Esophagus (tissue), 2 donors: ENCODE measurements at regions not wholly inside any gene's neighbourhood (a gene's known extent, or its start where the extent isn't known, plus 50 kb on each side); places are given as distances from the start of the nearest gene placed in this dataset.

Experiments
- H3K27ac ChIP-seq, 2 donors: one replicate each; pipeline ENCODE4 v1.5.1; 2013; ENCODE audit warnings: low read depth in 2 of 2, mild to moderate bottlenecking in 2 of 2, inconsistent platforms in 1 of 2, low read length in 1 of 2, moderate library complexity in 1 of 2
- H3K27me3 ChIP-seq, 2 donors: one replicate each; pipeline ENCODE4 v1.6.1; 2013; ENCODE audit warnings: low read length in 2 of 2, control low read depth in 1 of 2, mild to moderate bottlenecking in 1 of 2; ENCODE audit not compliant: insufficient read depth in 2 of 2, control insufficient read depth in 1 of 2
- H3K36me3 ChIP-seq, 2 donors: one replicate each; pipeline ENCODE4 v1.6.1; 2013; ENCODE audit warnings: low read length in 1 of 2; ENCODE audit not compliant: control insufficient read depth in 2 of 2, insufficient read depth in 2 of 2
- H3K4me1 ChIP-seq, 2 donors: one replicate each; pipeline ENCODE4 v1.6.1; 2013; ENCODE audit warnings: low read length in 1 of 2; ENCODE audit not compliant: control insufficient read depth in 2 of 2, insufficient read depth in 2 of 2
- H3K4me3 ChIP-seq, 2 donors: one replicate each; pipeline ENCODE4 v1.5.1; 2013; ENCODE audit warnings: low read length in 2 of 2, mild to moderate bottlenecking in 2 of 2, low read depth in 1 of 2, moderate library complexity in 1 of 2
- H3K9me3 ChIP-seq, 2 donors: one replicate each; pipeline ENCODE4 v1.6.1; 2013; ENCODE audit warnings: mild to moderate bottlenecking in 2 of 2, low read depth in 1 of 2, low read length in 1 of 2, moderate library complexity in 1 of 2; ENCODE audit not compliant: control insufficient read depth in 2 of 2, insufficient read depth in 1 of 2
- WGBS, 2 donors: extraction: QIAGEN DNeasy Blood & Tissue Kit; methylation state at CpG; one replicate each; pipeline ENCODE4 v1.1.7; 2013; 5-methylcytosine and 5-hydroxymethylcytosine counted together
- donor health status: healthy with polysubstance abuse.
- donor health status: Bipolar disorder and iron deficiency.

DNA sequence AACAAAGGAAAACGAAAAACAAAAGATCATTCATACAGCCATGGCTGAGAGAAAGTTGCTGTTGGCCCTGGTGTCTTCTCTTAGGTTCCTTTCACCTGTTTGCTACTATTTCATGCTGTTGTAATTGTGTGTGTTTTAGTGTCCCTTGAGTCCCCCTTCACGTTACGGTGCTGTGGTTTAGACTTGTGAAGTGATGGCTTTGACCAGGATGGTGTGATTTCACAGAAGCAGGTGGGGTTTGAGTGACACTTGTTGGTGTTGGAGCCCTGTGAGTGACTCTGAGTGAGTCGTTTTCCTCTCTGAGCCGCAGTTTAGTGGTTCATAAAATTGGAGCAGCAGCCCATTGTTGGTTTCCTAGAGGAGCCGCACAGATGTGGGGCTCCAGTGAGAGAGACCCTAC lies 635.4 kb downstream of the VRK1 start:
- Histone ChIP-seq H3K4me1 (peaks cover 0 to 2% of the 10 kb centered on the region in 2 donors), H3K27me3 (peaks cover 0 to 5% of the 10 kb centered on the region in 2 donors), H3K36me3 (no peaks in the 10 kb centered on the region), H3K9me3 (peaks cover 0 to 3% of the 10 kb centered on the region in 2 donors), H3K4me3 (no peak overlapping the region), H3K27ac (no peak overlapping the region)
- 81 to 85% methylated on average over 6 of the region's 6 CpGs for WGBS, 2 donors

DNA sequence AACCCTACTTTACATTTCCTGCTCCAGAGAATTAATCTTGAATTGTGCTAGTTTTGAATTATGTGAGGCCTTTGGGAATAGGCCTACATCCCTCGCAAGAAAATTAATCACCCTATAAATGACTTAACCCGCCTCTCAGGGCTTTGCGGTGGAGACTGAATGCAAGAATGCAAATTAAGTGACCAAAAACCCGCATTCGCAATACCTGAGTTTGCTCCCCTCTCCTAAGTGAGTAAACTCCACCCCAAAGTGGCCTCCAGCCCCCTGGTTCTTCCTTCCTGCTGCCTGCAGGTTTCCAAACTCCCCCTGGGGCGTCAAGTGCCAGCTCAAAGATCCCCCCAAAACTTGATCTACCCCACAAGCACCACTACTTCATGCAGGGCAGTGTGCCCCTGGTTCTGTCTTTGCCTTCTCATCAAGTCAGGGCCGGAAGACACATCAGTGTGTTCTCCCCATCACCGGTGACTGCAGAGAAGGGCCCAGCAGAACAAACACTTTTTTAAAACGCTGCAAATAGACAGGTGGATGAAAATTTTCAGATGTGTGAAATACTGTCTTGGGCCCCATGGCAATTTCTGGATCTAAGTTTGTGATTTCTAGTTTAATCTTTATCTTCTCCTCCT lies 644.7 kb downstream of the VRK1 start:
- Histone ChIP-seq H3K36me3 (no peaks in the 10 kb centered on the region), H3K9me3 (no peaks in the 10 kb centered on the region), H3K4me3 (no peak overlapping the region), H3K27me3 (no peaks in the 10 kb centered on the region), H3K27ac (no peak overlapping the region), H3K4me1 (no peaks in the 10 kb centered on the region)
- 81 to 87% methylated on average over 9 of the region's 9 CpGs for WGBS, 2 donors

DNA sequence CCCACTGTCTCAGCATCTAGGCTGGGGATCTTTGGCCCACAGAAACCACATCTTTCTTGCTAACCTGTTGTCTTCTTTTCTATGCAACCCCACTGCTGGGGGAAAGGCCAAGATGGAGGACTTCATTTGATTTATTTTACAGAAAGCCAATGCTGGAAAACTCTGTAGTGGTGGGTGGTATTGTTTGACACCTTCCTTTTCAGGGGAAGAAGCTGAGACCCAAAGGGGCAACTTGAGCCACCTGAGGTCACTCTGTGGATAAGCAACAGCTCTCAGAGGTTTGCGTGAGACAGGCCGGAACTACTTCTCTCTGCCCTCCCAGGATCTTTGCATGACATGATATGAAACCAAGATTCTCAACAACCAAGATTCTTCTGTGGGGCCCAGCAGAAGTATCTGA lies 645.2 kb downstream of the VRK1 start:
- Histone ChIP-seq H3K27me3 (no peaks in the 10 kb centered on the region), H3K9me3 (no peaks in the 10 kb centered on the region), H3K36me3 (no peaks in the 10 kb centered on the region), H3K4me1 (no peaks in the 10 kb centered on the region), H3K4me3 (no peak overlapping the region), H3K27ac (no peak overlapping the region)
- 86 to 90% methylated on average over 2 of the region's 2 CpGs for whole genome bisulfite sequencing, 2 donors

DNA sequence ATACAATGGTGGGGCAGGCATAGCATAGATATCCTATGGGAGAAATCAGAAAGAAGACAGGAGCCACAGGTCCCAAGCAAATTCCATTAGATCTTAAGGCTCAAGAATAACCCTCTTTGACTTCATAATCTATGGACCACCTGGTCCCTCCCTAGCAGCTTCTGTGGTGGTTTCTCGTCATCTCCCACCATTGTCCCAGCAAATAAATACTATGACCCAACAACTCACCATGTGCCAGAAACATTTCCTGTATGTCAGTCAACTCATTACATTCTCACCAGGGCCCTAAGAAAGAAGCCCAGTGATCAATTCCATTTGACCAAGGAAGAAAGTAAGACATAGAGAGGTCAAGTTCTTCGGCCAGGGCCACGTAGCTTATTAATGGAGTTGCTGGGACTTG lies 646.2 kb downstream of the VRK1 start:
- Histone ChIP-seq H3K4me3 (no peak overlapping the region), H3K4me1 (no peaks in the 10 kb centered on the region), H3K27me3 (no peaks in the 10 kb centered on the region), H3K27ac (no peak overlapping the region), H3K9me3 (no peaks in the 10 kb centered on the region), H3K36me3 (no peaks in the 10 kb centered on the region)
- WGBS, 2 donors, result 85 to 86% methylated on average over 3 of the region's 3 CpGs

DNA sequence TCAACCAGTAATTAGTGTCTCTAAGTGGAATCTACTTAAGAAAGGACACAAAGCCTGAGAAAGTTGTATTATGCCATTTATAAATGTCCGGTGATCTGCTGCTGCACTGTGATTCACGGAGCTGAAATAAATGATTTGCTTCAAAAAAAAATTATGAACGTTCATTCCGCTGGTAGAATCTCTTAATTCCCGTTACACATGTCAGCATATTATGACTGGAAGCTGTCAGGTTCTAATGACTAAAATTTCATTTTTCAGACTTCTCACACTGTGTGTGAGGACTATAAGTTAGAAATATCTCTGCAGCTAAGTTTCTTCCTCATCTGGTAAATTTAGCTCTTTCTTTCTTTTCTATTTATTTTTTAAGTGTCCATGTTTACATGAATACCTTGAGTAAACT lies 647.1 kb downstream of the VRK1 start:
- no peaks in the 10 kb centered on the region for H3K4me1 ChIP-seq
- 82 to 83% methylated on average over 5 of the region's 5 CpGs for WGBS, 2 donors
- H3K27ac ChIP-seq, result no peak overlapping the region
- no peaks in the 10 kb centered on the region for H3K9me3 ChIP-seq
- no peaks in the 10 kb centered on the region for H3K36me3 ChIP-seq
- H3K4me3 ChIP-seq, result no peak overlapping the region
- H3K27me3 ChIP-seq, result no peaks in the 10 kb centered on the region

DNA sequence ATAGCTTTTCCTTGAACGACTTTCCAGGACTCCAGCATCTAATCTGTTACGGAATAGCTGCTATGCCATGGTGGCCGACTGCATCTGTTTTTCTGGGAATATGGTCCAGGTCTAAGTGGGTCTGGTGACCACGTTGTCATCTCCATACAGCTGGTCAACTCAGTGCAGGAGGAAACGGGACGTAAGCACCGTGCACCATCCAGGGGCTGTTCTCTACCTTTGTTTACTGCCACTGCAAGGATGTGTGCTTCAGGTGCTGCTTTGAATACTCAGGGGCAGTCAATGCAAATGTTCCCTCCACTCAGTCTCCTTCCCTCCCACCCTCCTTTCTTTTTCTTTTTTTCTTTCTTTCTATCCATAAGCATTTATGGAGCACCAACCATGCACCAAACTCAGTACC lies 648.2 kb downstream of the VRK1 start:
- 84 to 91% methylated on average over 7 of the region's 7 CpGs for WGBS, 2 donors
- Histone ChIP-seq H3K4me1 (no peaks in the 10 kb centered on the region), H3K27me3 (no peaks in the 10 kb centered on the region), H3K9me3 (no peaks in the 10 kb centered on the region), H3K36me3 (no peaks in the 10 kb centered on the region), H3K4me3 (no peak overlapping the region), H3K27ac (no peak overlapping the region)

DNA sequence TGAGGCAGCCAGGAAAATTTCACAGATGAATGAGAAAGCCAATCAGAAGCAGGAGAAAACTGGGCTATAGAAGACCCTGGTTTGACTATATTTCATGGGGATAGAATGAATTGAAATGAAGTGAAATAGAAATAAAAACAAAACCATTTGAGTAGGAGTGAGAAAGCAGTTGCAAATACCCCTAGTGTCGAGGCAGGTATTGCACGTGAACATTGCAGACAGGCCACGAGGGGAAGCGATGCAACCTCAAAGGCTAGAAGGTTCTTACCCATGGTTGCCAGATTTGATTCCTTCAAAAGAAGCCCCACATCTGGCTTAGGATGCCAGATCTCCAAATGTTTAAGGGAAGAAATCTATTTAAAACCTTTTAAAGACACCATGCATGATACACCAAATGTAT lies 648.9 kb downstream of the VRK1 start:
- Histone ChIP-seq H3K9me3 (no peaks in the 10 kb centered on the region), H3K36me3 (no peaks in the 10 kb centered on the region), H3K27me3 (no peaks in the 10 kb centered on the region), H3K27ac (no peak overlapping the region), H3K4me1 (no peaks in the 10 kb centered on the region), H3K4me3 (no peak overlapping the region)
- WGBS, 2 donors, result 88 to 90% methylated on average over 4 of the region's 4 CpGs

DNA sequence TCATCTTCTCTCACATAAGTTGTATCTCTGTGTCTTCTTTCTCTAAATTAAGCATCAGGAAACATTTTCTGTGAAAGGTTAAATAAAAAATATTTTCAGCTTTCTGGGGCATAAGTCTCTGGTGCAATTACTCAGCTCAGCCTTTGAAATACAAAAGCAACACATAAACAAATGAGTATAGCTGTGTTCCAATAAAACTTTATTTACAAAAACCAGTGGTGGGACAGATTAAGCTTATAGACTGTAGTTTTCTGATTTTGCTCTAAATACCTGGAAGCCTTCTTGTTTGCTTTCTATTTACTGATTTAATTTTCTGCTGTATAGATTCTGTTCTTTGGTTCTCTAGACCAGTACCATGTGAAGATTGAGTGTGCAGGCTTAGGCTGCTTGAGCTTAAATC lies 655.1 kb downstream of the VRK1 start:
- no peaks in the 10 kb centered on the region for H3K9me3 ChIP-seq
- H3K27ac ChIP-seq, result no peak overlapping the region
- no peaks in the 10 kb centered on the region for H3K36me3 ChIP-seq
- no peaks in the 10 kb centered on the region for H3K4me1 ChIP-seq
- no peaks in the 10 kb centered on the region for H3K27me3 ChIP-seq
- no peak overlapping the region for H3K4me3 ChIP-seq

DNA sequence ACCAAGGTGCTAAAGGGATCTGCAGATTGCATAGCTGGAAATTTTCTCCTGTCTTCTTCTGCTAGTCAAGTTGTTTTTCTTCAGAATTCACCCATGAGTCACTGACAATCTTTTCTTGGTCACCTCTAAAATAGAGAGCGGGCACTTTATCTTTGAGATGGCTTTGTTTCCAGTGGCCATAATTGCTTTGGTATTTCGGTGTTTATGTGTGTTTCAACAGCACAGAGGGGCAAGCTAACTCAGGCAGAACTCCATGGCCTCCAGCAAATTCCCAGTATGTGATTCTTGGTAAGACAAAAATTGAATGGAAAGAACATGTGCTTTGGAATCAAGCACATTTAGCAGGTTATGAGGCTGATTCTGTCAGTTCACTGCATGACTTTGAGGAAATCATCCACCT lies 656.8 kb downstream of the VRK1 start:
- Histone ChIP-seq H3K27me3 (no peaks in the 10 kb centered on the region), H3K4me3 (no peak overlapping the region), H3K9me3 (no peaks in the 10 kb centered on the region), H3K36me3 (no peaks in the 10 kb centered on the region), H3K4me1 (peaks cover 0 to 4% of the 10 kb centered on the region in 2 donors), H3K27ac (no peak overlapping the region)
- 83 to 90% methylated on average over 2 of the region's 2 CpGs for WGBS, 2 donors

DNA sequence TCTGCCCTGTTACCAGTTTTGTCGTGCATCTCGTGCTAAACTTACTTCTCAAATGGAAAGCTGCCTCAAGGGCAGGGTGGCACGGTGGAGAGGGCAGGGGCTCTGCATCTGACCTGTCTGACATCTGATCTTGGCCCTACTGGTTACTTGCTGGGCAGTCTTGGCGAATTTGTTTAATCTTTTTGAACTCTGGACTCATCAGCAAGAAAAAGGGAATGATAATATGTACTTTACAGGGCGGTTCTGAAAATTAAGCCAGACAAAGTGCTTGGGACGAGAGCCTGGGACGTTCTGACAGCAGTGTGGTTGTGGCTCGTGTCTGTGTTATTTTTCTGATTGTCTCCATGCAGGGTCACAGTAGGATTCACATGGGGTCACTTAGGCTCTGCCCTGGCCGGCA lies 659.3 kb downstream of the VRK1 start:
- no peaks in the 10 kb centered on the region for H3K27me3 ChIP-seq
- H3K27ac ChIP-seq, result no peak overlapping the region
- H3K4me1 ChIP-seq, result peaks cover 0 to 4% of the 10 kb centered on the region in 2 donors
- no peak overlapping the region for H3K4me3 ChIP-seq
- no peaks in the 10 kb centered on the region for H3K36me3 ChIP-seq
- no peaks in the 10 kb centered on the region for H3K9me3 ChIP-seq
- WGBS, 2 donors, result 73 to 85% methylated on average over 9 of the region's 9 CpGs
